H1 (cell line): ENCODE measurements at regions not wholly inside any gene's neighbourhood (a gene's known extent, or its start where the extent isn't known, plus 50 kb on each side); places are given as distances from the start of the nearest gene placed in this dataset.
"Not testable (repeated sequence)": the region's sequence is repeated elsewhere in the genome, so short reads cannot be mapped to it uniquely, and the experiment has no call there.

Experiments
- BACH1 ChIP-seq: IDR thresholded peaks from 2 replicates; pipeline ENCODE4 v1.6.1; 2012; ENCODE audit warnings: low read length, improper control_type of control experiment
- CBX5 ChIP-seq: fragments of 300-800, 300-1000 bp; sonication (generic); IDR thresholded peaks from 2 replicates; pipeline ENCODE4 v1.7.1; 2016; ENCODE audit warnings: antibody characterized with exemption, low read length, low read depth
- EGR1 ChIP-seq: IDR thresholded peaks from 2 replicates; pipeline ENCODE4 v1.6.1; 2011; ENCODE audit warnings: low read depth, low read length, borderline replicate concordance
- EP300 ChIP-seq, 2 experiments: IDR thresholded peaks; 1 replicate in 1 of 2; 2 replicates in 1 of 2; pipeline ENCODE4 v1.6.1; 2011 to 2012; ENCODE audit warnings: low read depth in 2 of 2, low read length in 2 of 2, mild to moderate bottlenecking in 2 of 2, borderline replicate concordance in 1 of 2, inconsistent platforms in 1 of 2, moderate library complexity in 1 of 2
- EZH2 ChIP-seq: fragments of 200-600 bp; sonication (generic); IDR thresholded peaks from 2 replicates; pipeline ENCODE4 v1.7.1; 2012; ENCODE audit warnings: low read depth, mild to moderate bottlenecking, moderate library complexity, low read length, inconsistent platforms; ENCODE audit not compliant: severe bottlenecking
- JUN ChIP-seq: IDR thresholded peaks from 2 replicates; pipeline ENCODE4 v1.6.1; 2011; ENCODE audit warnings: low read depth, mild to moderate bottlenecking, improper control_type of control experiment, low read length
- TF ChIP-seq, protein P1 (sequence below), 3 experiments: IDR thresholded peaks; 1 replicate in 2 of 3; 2 replicates in 1 of 3; pipeline versions ENCODE4 v1.5.1 to v1.6.1; 2011; ENCODE audit warnings: low read length in 3 of 3, mild to moderate bottlenecking in 3 of 3, inconsistent platforms in 2 of 3, low read depth in 1 of 3, moderate library complexity in 1 of 3; ENCODE audit not compliant: insufficient read depth in 1 of 3; ENCODE audit errors: control extremely low read depth in 1 of 3
- TF ChIP-seq, protein P2 (sequence below): IDR thresholded peaks from 2 replicates; pipeline ENCODE4 v1.6.1; 2011; ENCODE audit warnings: low read depth, mild to moderate bottlenecking, low read length; ENCODE audit not compliant: insufficient read depth
- TF ChIP-seq, protein P3 (sequence below): fragments of 300-600 bp; sonication (generic); IDR thresholded peaks from 2 replicates; pipeline ENCODE4 v1.7.1; 2012; ENCODE audit warnings: low read length, moderate library complexity, mild to moderate bottlenecking, inconsistent platforms; ENCODE audit not compliant: insufficient replicate concordance

- TF ChIP-seq, protein P1, sequence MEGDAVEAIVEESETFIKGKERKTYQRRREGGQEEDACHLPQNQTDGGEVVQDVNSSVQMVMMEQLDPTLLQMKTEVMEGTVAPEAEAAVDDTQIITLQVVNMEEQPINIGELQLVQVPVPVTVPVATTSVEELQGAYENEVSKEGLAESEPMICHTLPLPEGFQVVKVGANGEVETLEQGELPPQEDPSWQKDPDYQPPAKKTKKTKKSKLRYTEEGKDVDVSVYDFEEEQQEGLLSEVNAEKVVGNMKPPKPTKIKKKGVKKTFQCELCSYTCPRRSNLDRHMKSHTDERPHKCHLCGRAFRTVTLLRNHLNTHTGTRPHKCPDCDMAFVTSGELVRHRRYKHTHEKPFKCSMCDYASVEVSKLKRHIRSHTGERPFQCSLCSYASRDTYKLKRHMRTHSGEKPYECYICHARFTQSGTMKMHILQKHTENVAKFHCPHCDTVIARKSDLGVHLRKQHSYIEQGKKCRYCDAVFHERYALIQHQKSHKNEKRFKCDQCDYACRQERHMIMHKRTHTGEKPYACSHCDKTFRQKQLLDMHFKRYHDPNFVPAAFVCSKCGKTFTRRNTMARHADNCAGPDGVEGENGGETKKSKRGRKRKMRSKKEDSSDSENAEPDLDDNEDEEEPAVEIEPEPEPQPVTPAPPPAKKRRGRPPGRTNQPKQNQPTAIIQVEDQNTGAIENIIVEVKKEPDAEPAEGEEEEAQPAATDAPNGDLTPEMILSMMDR (IDR thresholded peaks at IDR 0.05; ENCODE audit: control extremely low read depth in 1 of 3, insufficient read depth in 1 of 3, low read depth in 1 of 3, low read length in 3 of 3): not testable (repeated sequence)
- TF ChIP-seq CBX5; JUN; EZH2; BACH1; EP300 (IDR thresholded peaks at IDR 0.05; ENCODE audit: borderline replicate concordance in 1 of 2, low read depth in 2 of 2, low read length in 2 of 2); EGR1: not testable (repeated sequence)
- TF ChIP-seq, protein P2, sequence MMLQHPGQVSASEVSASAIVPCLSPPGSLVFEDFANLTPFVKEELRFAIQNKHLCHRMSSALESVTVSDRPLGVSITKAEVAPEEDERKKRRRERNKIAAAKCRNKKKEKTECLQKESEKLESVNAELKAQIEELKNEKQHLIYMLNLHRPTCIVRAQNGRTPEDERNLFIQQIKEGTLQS: not testable (repeated sequence)
- TF ChIP-seq, protein P3, sequence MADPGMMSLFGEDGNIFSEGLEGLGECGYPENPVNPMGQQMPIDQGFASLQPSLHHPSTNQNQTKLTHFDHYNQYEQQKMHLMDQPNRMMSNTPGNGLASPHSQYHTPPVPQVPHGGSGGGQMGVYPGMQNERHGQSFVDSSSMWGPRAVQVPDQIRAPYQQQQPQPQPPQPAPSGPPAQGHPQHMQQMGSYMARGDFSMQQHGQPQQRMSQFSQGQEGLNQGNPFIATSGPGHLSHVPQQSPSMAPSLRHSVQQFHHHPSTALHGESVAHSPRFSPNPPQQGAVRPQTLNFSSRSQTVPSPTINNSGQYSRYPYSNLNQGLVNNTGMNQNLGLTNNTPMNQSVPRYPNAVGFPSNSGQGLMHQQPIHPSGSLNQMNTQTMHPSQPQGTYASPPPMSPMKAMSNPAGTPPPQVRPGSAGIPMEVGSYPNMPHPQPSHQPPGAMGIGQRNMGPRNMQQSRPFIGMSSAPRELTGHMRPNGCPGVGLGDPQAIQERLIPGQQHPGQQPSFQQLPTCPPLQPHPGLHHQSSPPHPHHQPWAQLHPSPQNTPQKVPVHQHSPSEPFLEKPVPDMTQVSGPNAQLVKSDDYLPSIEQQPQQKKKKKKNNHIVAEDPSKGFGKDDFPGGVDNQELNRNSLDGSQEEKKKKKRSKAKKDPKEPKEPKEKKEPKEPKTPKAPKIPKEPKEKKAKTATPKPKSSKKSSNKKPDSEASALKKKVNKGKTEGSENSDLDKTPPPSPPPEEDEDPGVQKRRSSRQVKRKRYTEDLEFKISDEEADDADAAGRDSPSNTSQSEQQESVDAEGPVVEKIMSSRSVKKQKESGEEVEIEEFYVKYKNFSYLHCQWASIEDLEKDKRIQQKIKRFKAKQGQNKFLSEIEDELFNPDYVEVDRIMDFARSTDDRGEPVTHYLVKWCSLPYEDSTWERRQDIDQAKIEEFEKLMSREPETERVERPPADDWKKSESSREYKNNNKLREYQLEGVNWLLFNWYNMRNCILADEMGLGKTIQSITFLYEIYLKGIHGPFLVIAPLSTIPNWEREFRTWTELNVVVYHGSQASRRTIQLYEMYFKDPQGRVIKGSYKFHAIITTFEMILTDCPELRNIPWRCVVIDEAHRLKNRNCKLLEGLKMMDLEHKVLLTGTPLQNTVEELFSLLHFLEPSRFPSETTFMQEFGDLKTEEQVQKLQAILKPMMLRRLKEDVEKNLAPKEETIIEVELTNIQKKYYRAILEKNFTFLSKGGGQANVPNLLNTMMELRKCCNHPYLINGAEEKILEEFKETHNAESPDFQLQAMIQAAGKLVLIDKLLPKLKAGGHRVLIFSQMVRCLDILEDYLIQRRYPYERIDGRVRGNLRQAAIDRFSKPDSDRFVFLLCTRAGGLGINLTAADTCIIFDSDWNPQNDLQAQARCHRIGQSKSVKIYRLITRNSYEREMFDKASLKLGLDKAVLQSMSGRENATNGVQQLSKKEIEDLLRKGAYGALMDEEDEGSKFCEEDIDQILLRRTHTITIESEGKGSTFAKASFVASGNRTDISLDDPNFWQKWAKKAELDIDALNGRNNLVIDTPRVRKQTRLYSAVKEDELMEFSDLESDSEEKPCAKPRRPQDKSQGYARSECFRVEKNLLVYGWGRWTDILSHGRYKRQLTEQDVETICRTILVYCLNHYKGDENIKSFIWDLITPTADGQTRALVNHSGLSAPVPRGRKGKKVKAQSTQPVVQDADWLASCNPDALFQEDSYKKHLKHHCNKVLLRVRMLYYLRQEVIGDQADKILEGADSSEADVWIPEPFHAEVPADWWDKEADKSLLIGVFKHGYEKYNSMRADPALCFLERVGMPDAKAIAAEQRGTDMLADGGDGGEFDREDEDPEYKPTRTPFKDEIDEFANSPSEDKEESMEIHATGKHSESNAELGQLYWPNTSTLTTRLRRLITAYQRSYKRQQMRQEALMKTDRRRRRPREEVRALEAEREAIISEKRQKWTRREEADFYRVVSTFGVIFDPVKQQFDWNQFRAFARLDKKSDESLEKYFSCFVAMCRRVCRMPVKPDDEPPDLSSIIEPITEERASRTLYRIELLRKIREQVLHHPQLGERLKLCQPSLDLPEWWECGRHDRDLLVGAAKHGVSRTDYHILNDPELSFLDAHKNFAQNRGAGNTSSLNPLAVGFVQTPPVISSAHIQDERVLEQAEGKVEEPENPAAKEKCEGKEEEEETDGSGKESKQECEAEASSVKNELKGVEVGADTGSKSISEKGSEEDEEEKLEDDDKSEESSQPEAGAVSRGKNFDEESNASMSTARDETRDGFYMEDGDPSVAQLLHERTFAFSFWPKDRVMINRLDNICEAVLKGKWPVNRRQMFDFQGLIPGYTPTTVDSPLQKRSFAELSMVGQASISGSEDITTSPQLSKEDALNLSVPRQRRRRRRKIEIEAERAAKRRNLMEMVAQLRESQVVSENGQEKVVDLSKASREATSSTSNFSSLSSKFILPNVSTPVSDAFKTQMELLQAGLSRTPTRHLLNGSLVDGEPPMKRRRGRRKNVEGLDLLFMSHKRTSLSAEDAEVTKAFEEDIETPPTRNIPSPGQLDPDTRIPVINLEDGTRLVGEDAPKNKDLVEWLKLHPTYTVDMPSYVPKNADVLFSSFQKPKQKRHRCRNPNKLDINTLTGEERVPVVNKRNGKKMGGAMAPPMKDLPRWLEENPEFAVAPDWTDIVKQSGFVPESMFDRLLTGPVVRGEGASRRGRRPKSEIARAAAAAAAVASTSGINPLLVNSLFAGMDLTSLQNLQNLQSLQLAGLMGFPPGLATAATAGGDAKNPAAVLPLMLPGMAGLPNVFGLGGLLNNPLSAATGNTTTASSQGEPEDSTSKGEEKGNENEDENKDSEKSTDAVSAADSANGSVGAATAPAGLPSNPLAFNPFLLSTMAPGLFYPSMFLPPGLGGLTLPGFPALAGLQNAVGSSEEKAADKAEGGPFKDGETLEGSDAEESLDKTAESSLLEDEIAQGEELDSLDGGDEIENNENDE: not testable (repeated sequence)
These were observed 2890.3 kb upstream of the OR11H1 start for GRCh38 chr22:12637566-12638166.
